HepG2 (cell line): ENCODE measurements at regions not wholly inside any gene's neighbourhood (a gene's known extent, or its start where the extent isn't known, plus 50 kb on each side); places are given as distances from the start of the nearest gene placed in this dataset.

Experiments
- ATAC-seq: fragments of 200-7000 bp; cut with Tn5 transposase; 3 replicates; pipeline ENCODE4 v1.9.1; 2020; ENCODE audit warnings: mild to moderate bottlenecking, moderate library complexity
- BruUV-seq: library from RNA; stranded (reverse); fragments of 400-500 nt; replicated peaks from 2 replicates; lab custom pipeline; 2021; lab: Mats Ljungman, UMichigan
- CTCF ChIA-PET: fragments of 300-600 bp; formaldehyde crosslinking; extraction: SDS; loops from one replicate; lab custom pipeline; 2021; ENCODE audit warnings: low total read pairs, inconsistent platforms, low intra/inter-chr PET ratio; lab: Yijun Ruan, JAX
- POLR2A ChIA-PET: fragments of 350-600 bp; sonication (Branson Sonifier 250); formaldehyde crosslinking; loops from one replicate; lab custom pipeline; 2020; ENCODE audit warnings: antibody characterized with exemption, inconsistent platforms; lab: Yijun Ruan, JAX
- DNase-seq: peaks from one replicate; pipeline ENCODE4 v3.0.0-alpha.2; 2015; ENCODE audit warnings: low spot score
- FAIRE-seq: peaks from 3 replicates; lab custom pipeline; 2011; peaks lifted over from hg19 to GRCh38; lab: Jason Lieb, UNC
- H2AFZ ChIP-seq: one replicate; pipeline ENCODE4 v1.6.1; 2011; ENCODE audit warnings: low read length, inconsistent platforms
- H3K27ac ChIP-seq: fragments of 300-600 bp; 3 replicates; pipeline ENCODE4 v1.8.0; 2011; ENCODE audit warnings: mixed run types, mild to moderate bottlenecking, mixed read lengths, low read length, inconsistent platforms; ENCODE audit not compliant: insufficient read depth; ENCODE audit errors: extremely low read length
- H3K27me3 ChIP-seq, 2 experiments: fragments of 200-600 bp in 1 of 2; 2 replicates in 1 of 2; 3 replicates in 1 of 2; pipeline versions ENCODE4 v1.6.0 to v1.8.0; 2011; ENCODE audit warnings: low read length in 2 of 2, mild to moderate bottlenecking in 2 of 2, moderate library complexity in 2 of 2, inconsistent platforms in 1 of 2; ENCODE audit not compliant: insufficient read depth in 2 of 2, control insufficient read depth in 1 of 2
- H3K36me3 ChIP-seq, 2 experiments: fragments of 200-600 bp in 1 of 2; replicated peaks in 1 of 2; 2 replicates in 1 of 2; 3 replicates in 1 of 2; pipeline versions ENCODE4 v1.5.1 to v1.8.0; 2011; ENCODE audit warnings: low read length in 2 of 2, inconsistent platforms in 1 of 2; ENCODE audit not compliant: insufficient read depth in 2 of 2, control insufficient read depth in 1 of 2
- H3K4me1 ChIP-seq: 2 replicates; pipeline ENCODE4 v1.5.1; 2012; ENCODE audit warnings: low read length, inconsistent platforms; ENCODE audit not compliant: insufficient read depth
- H3K4me2 ChIP-seq: 2 replicates; pipeline ENCODE4 v1.6.0; 2011; ENCODE audit warnings: low read depth, low read length, inconsistent platforms
- H3K4me3 ChIP-seq, 3 experiments: fragments of 200-600 bp in 1 of 3; sonication (generic), shearing (Covaris generic) in 1 of 3; replicated peaks in 1 of 3; 2 replicates each; pipeline ENCODE4 v1.5.1; 2011 to 2016; ENCODE audit warnings: low read length in 3 of 3, inconsistent platforms in 2 of 3, low read depth in 2 of 3, mild to moderate bottlenecking in 2 of 3, control low read depth in 1 of 3, mixed read lengths in 1 of 3; ENCODE audit not compliant: insufficient read depth in 1 of 3
- H3K79me2 ChIP-seq: one replicate; pipeline ENCODE4 v1.6.1; 2011; ENCODE audit warnings: low read length, inconsistent platforms; ENCODE audit not compliant: insufficient read depth
- H3K9ac ChIP-seq: 2 replicates; pipeline ENCODE4 v1.6.0; 2011; ENCODE audit warnings: mild to moderate bottlenecking, low read depth, low read length, inconsistent platforms; ENCODE audit not compliant: insufficient read depth
- H3K9me3 ChIP-seq: 2 replicates; pipeline ENCODE4 v1.5.1; 2012; ENCODE audit warnings: mild to moderate bottlenecking, low read length
- H4K20me1 ChIP-seq: 2 replicates; pipeline ENCODE4 v1.6.0; 2011; ENCODE audit warnings: inconsistent platforms, mild to moderate bottlenecking, low read length, moderate library complexity; ENCODE audit not compliant: insufficient read depth
- ATF3 ChIP-seq: sonication (generic); formaldehyde crosslinking; IDR thresholded peaks from 2 replicates; pipeline ENCODE4 v1.4.0; 2020; ENCODE audit warnings: missing genetic modification reagents
- KDM6A ChIP-seq: IDR thresholded peaks from 2 replicates; pipeline ENCODE4 v1.6.1; 2016; ENCODE audit warnings: low read depth
- RNF2 ChIP-seq: fragments of 450-650 bp; conservative IDR thresholded peaks from 2 replicates; pipeline ENCODE4 v1.6.1; 2016; ENCODE audit warnings: low read depth
- XRCC5 ChIP-seq: fragments of 200-400 bp; formaldehyde crosslinking; optimal IDR thresholded peaks from 2 replicates; pipeline ENCODE3; 2017; ENCODE audit warnings: mild to moderate bottlenecking, low read length
- ZSCAN25 ChIP-seq: sonication (generic); formaldehyde crosslinking; IDR thresholded peaks from 2 replicates; pipeline ENCODE4 v1.8.0; 2022; ENCODE audit warnings: mild to moderate bottlenecking, missing genetic modification reagents
- in situ Hi-C: cut with HindIII; loops from 2 replicates; pipeline ENCODE4 v1.10.0; 2017; ENCODE audit warnings: low pct_unique_long_range_greater_than_20kb; ENCODE audit not compliant: extremely low pct_ligation_motif_present
- intact Hi-C: fragments of 100-400 bp; cut with micrococcal nuclease; formaldehyde crosslinking; loops from one replicate; pipeline ENCODE4 v1.10.0; 2022; ENCODE audit not compliant: unreplicated experiment
- TF ChIP-seq, protein P1 (sequence below): sonication (generic); formaldehyde crosslinking; IDR thresholded peaks from 2 replicates; pipeline ENCODE4 v1.8.0; 2022; ENCODE audit warnings: missing genetic modification reagents, mild to moderate bottlenecking, moderate library complexity, borderline replicate concordance
- TF ChIP-seq, protein P2 (sequence below): sonication (generic); formaldehyde crosslinking; IDR thresholded peaks from 2 replicates; pipeline ENCODE4 v1.4.0; 2020; ENCODE audit warnings: missing genetic modification reagents, borderline replicate concordance
- TF ChIP-seq, protein P3 (sequence below): sonication (generic); formaldehyde crosslinking; IDR thresholded peaks from 2 replicates; pipeline ENCODE4 v1.4.0; 2020; ENCODE audit warnings: missing genetic modification reagents, borderline replicate concordance
- TF ChIP-seq, protein P4 (sequence below): sonication (generic); formaldehyde crosslinking; IDR thresholded peaks from 2 replicates; pipeline ENCODE4 v1.4.0; 2020; ENCODE audit warnings: missing genetic modification reagents
- TF ChIP-seq, protein P5 (sequence below), 2 experiments: fragments of 450-650 bp in 1 of 2; sonication (generic) in 1 of 2; formaldehyde crosslinking; IDR thresholded peaks; 2 replicates each; pipeline versions ENCODE4 v1.5.0 to v1.8.0; 2020 to 2022; ENCODE audit warnings: mild to moderate bottlenecking in 1 of 2, missing genetic modification reagents in 1 of 2

- TF ChIP-seq, protein P1, sequence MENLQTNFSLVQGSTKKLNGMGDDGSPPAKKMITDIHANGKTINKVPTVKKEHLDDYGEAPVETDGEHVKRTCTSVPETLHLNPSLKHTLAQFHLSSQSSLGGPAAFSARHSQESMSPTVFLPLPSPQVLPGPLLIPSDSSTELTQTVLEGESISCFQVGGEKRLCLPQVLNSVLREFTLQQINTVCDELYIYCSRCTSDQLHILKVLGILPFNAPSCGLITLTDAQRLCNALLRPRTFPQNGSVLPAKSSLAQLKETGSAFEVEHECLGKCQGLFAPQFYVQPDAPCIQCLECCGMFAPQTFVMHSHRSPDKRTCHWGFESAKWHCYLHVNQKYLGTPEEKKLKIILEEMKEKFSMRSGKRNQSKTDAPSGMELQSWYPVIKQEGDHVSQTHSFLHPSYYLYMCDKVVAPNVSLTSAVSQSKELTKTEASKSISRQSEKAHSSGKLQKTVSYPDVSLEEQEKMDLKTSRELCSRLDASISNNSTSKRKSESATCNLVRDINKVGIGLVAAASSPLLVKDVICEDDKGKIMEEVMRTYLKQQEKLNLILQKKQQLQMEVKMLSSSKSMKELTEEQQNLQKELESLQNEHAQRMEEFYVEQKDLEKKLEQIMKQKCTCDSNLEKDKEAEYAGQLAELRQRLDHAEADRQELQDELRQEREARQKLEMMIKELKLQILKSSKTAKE (CRISPR knock-in tag): no peak
- TF ChIP-seq, all 625 proteins: peak for 0
Measured at GRCh38 chr6:82066991-82067411, 180.5 kb downstream of the IBTK start (continued).

DNA sequence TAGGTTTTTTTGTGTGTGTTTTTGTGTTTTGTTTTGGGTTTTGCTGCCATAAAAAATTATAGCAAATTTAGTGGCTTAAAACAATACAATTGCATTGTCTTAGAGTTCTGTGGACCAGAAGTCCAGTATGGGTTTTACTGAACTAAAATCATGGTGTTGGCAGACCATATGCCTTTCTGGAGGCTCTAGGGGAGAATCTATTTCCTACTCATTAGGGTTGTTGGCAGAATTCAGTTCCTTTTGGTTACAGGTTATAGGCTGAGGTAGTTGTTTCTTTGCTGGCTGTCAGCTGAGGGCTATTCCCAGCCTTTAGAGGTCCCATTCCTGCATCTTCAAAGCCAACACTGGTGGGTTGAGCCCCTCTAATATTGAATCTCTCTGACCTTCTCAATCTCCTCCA is 181.3 kb downstream of the IBTK start:
- no peak for ATAC-seq
- Histone ChIP-seq H3K36me3 (no peaks in the 10 kb centered on the region), H3K4me2 (no peak overlapping the region), H3K27me3 (no peaks in the 10 kb centered on the region), H3K9ac (no peak overlapping the region), H4K20me1 (no peaks in the 10 kb centered on the region), H3K79me2 (no peaks in the 10 kb centered on the region), H3K27ac (no peak overlapping the region), H2AFZ (no peak overlapping the region), H3K4me1 (no peaks in the 10 kb centered on the region), H3K9me3 (no peaks in the 10 kb centered on the region), H3K4me3 (no peak overlapping the region)
- ChIA-PET POLR2A (no interaction called here), CTCF (no interaction called here)
- no peak for DNase-seq
- intact Hi-C loops: no loop called here
- no peak for FAIRE-seq
- in situ Hi-C loops: no loop called here
- no TSS peak for BruUV-seq
- TF ChIP-seq ATF3 (CRISPR knock-in tag) (no peak), ZSCAN25 (no peak), RNF2 (no peak), KDM6A (CRISPR knock-in tag) (no peak), XRCC5 (no peak)
- TF ChIP-seq, protein P2, sequence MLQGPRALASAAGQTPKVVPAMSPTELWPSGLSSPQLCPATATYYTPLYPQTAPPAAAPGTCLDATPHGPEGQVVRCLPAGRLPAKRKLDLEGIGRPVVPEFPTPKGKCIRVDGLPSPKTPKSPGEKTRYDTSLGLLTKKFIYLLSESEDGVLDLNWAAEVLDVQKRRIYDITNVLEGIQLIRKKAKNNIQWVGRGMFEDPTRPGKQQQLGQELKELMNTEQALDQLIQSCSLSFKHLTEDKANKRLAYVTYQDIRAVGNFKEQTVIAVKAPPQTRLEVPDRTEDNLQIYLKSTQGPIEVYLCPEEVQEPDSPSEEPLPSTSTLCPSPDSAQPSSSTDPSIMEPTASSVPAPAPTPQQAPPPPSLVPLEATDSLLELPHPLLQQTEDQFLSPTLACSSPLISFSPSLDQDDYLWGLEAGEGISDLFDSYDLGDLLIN (CRISPR knock-in tag): no peak
- TF ChIP-seq, protein P3, sequence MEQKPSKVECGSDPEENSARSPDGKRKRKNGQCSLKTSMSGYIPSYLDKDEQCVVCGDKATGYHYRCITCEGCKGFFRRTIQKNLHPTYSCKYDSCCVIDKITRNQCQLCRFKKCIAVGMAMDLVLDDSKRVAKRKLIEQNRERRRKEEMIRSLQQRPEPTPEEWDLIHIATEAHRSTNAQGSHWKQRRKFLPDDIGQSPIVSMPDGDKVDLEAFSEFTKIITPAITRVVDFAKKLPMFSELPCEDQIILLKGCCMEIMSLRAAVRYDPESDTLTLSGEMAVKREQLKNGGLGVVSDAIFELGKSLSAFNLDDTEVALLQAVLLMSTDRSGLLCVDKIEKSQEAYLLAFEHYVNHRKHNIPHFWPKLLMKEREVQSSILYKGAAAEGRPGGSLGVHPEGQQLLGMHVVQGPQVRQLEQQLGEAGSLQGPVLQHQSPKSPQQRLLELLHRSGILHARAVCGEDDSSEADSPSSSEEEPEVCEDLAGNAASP (CRISPR knock-in tag): no peak
- TF ChIP-seq, protein P4, sequence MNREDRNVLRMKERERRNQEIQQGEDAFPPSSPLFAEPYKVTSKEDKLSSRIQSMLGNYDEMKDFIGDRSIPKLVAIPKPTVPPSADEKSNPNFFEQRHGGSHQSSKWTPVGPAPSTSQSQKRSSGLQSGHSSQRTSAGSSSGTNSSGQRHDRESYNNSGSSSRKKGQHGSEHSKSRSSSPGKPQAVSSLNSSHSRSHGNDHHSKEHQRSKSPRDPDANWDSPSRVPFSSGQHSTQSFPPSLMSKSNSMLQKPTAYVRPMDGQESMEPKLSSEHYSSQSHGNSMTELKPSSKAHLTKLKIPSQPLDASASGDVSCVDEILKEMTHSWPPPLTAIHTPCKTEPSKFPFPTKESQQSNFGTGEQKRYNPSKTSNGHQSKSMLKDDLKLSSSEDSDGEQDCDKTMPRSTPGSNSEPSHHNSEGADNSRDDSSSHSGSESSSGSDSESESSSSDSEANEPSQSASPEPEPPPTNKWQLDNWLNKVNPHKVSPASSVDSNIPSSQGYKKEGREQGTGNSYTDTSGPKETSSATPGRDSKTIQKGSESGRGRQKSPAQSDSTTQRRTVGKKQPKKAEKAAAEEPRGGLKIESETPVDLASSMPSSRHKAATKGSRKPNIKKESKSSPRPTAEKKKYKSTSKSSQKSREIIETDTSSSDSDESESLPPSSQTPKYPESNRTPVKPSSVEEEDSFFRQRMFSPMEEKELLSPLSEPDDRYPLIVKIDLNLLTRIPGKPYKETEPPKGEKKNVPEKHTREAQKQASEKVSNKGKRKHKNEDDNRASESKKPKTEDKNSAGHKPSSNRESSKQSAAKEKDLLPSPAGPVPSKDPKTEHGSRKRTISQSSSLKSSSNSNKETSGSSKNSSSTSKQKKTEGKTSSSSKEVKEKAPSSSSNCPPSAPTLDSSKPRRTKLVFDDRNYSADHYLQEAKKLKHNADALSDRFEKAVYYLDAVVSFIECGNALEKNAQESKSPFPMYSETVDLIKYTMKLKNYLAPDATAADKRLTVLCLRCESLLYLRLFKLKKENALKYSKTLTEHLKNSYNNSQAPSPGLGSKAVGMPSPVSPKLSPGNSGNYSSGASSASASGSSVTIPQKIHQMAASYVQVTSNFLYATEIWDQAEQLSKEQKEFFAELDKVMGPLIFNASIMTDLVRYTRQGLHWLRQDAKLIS (CRISPR knock-in tag): no peak
- TF ChIP-seq, protein P5, sequence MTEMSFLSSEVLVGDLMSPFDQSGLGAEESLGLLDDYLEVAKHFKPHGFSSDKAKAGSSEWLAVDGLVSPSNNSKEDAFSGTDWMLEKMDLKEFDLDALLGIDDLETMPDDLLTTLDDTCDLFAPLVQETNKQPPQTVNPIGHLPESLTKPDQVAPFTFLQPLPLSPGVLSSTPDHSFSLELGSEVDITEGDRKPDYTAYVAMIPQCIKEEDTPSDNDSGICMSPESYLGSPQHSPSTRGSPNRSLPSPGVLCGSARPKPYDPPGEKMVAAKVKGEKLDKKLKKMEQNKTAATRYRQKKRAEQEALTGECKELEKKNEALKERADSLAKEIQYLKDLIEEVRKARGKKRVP (CRISPR knock-in tag; IDR thresholded peaks at IDR 0.05): no peak
